ENCODE measurements at regions not wholly inside any gene's neighbourhood (a gene's known extent, or its start where the extent isn't known, plus 50 kb on each side); places are given as distances from the start of the nearest gene placed in this dataset.

GRCh38 chr18:7325126-7325430 lies 94.2 kb downstream of the LRRC30 start:
- Histone ChIP-seq H3K4me2 (ENCODE audit: control insufficient read depth, extremely low read depth, insufficient read depth, low read depth, low read length) (peak overlapping the region; percentile 30), H3K4me3 (ENCODE audit: control insufficient read depth in 2 of 3, extremely low read depth in 1 of 3, insufficient read depth in 2 of 3, low read depth in 1 of 3, low read length in 3 of 3) (no peak overlapping the region), H3K27me3 (ENCODE audit: control insufficient read depth, extremely low read depth, insufficient read depth, low read length) (no peaks in the 10 kb centered on the region), H3K79me2 (ENCODE audit: control insufficient read depth, insufficient read depth, low read length) (no peaks in the 10 kb centered on the region), H3K27ac (ENCODE audit: control insufficient read depth, insufficient read depth, low read length) (peak overlapping the region; percentile 40), H3K4me1 (ENCODE audit: control insufficient read depth, extremely low read depth, insufficient read depth, low read length) (peaks cover 30% of the 10 kb centered on the region), H2AFZ (ENCODE audit: control insufficient read depth, low read length) (no peak overlapping the region), H3K9me1 (ENCODE audit: control insufficient read depth, extremely low read depth, insufficient read depth, low read length) (no peaks in the 10 kb centered on the region), H3K9me3 (ENCODE audit: control insufficient read depth, low read depth, low read length) (no peaks in the 10 kb centered on the region), H3K9ac (ENCODE audit: control insufficient read depth, extremely low read depth, insufficient read depth, low read length) (no peak overlapping the region), H3K36me3 (ENCODE audit: control insufficient read depth in 2 of 2, extremely low read depth in 1 of 2, insufficient read depth in 2 of 2, low read length in 2 of 2) (no peaks in the 10 kb centered on the region), H4K20me1 (ENCODE audit: control insufficient read depth, extremely low read depth, insufficient read depth, low read length) (no peaks in the 10 kb centered on the region)
- dilution Hi-C loops (cut with MboI; ENCODE audit: extremely low pct_ligation_motif_present, low sequenced_read_pairs), result no loop called here
- DNase-seq (ENCODE audit: low read depth, low spot score) (peak; percentile 76), FAIRE-seq (peak; percentile 80)
- TF ChIP-seq EZH2 (IDR thresholded peaks at IDR 0.05; ENCODE audit: low read length) (no peak), CTCF (optimal IDR thresholded peaks at IDR 0.05 in 1 of 3, IDR thresholded peaks at IDR 0.05 in 1 of 3, conservative IDR thresholded peaks at IDR 0.05 in 1 of 3; ENCODE audit: extremely low read depth in 1 of 3, insufficient read depth in 2 of 3, low read length in 3 of 3) (no peak)

GRCh38 chr18:7329016-7329415 lies 98.1 kb downstream of the LRRC30 start:
- Histone ChIP-seq H3K4me3 (ENCODE audit: control insufficient read depth in 2 of 3, extremely low read depth in 1 of 3, insufficient read depth in 2 of 3, low read depth in 1 of 3, low read length in 3 of 3) (no peak overlapping the region), H3K27me3 (ENCODE audit: control insufficient read depth, extremely low read depth, insufficient read depth, low read length) (no peaks in the 10 kb centered on the region), H3K36me3 (ENCODE audit: control insufficient read depth in 2 of 2, extremely low read depth in 1 of 2, insufficient read depth in 2 of 2, low read length in 2 of 2) (no peaks in the 10 kb centered on the region), H3K9ac (ENCODE audit: control insufficient read depth, extremely low read depth, insufficient read depth, low read length) (no peak overlapping the region), H3K4me1 (ENCODE audit: control insufficient read depth, extremely low read depth, insufficient read depth, low read length) (peaks cover 30% of the 10 kb centered on the region), H3K79me2 (ENCODE audit: control insufficient read depth, insufficient read depth, low read length) (no peaks in the 10 kb centered on the region), H3K4me2 (ENCODE audit: control insufficient read depth, extremely low read depth, insufficient read depth, low read depth, low read length) (peak overlapping the region; percentile 13), H4K20me1 (ENCODE audit: control insufficient read depth, extremely low read depth, insufficient read depth, low read length) (no peaks in the 10 kb centered on the region), H3K9me1 (ENCODE audit: control insufficient read depth, extremely low read depth, insufficient read depth, low read length) (no peaks in the 10 kb centered on the region), H2AFZ (ENCODE audit: control insufficient read depth, low read length) (peak overlapping the region; percentile 39), H3K9me3 (ENCODE audit: control insufficient read depth, low read depth, low read length) (no peaks in the 10 kb centered on the region), H3K27ac (ENCODE audit: control insufficient read depth, insufficient read depth, low read length) (no peak overlapping the region)
- DNase-seq (ENCODE audit: low read depth, low spot score), result peak; percentile 33
- FAIRE-seq, result peak; percentile 97
- dilution Hi-C loops (cut with MboI; ENCODE audit: extremely low pct_ligation_motif_present, low sequenced_read_pairs), result no loop called here
- TF ChIP-seq CTCF (optimal IDR thresholded peaks at IDR 0.05 in 1 of 3, IDR thresholded peaks at IDR 0.05 in 1 of 3, conservative IDR thresholded peaks at IDR 0.05 in 1 of 3; ENCODE audit: extremely low read depth in 1 of 3, insufficient read depth in 2 of 3, low read length in 3 of 3) (no peak), EZH2 (IDR thresholded peaks at IDR 0.05; ENCODE audit: low read length) (no peak)

All from keratinocyte (primary cell).